ENCODE measurements at regions not wholly inside any gene's neighbourhood (a gene's known extent, or its start where the extent isn't known, plus 50 kb on each side); places are given as distances from the start of the nearest gene placed in this dataset.

DNA sequence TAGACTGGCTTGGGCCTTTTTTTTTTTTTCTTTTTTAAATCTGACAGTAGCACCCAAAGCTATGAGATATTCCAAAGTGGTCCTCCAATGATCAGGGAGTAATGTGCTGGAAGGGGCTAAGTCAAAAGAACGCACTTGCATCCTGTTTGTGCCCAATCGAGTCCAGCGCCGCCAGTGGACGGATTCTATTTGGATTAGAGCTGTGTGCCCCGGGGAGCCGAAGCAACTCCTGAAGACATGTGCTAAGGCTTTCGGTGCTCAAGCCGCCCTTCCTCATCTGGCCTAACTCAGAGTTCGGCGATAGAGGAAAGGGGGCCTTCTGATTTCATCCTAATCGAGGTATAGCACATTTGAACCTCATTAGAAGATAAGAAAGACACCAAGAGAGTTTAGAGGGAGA lies 147.8 kb upstream of the NECTIN1 start:
- no peak for DNase-seq

DNA sequence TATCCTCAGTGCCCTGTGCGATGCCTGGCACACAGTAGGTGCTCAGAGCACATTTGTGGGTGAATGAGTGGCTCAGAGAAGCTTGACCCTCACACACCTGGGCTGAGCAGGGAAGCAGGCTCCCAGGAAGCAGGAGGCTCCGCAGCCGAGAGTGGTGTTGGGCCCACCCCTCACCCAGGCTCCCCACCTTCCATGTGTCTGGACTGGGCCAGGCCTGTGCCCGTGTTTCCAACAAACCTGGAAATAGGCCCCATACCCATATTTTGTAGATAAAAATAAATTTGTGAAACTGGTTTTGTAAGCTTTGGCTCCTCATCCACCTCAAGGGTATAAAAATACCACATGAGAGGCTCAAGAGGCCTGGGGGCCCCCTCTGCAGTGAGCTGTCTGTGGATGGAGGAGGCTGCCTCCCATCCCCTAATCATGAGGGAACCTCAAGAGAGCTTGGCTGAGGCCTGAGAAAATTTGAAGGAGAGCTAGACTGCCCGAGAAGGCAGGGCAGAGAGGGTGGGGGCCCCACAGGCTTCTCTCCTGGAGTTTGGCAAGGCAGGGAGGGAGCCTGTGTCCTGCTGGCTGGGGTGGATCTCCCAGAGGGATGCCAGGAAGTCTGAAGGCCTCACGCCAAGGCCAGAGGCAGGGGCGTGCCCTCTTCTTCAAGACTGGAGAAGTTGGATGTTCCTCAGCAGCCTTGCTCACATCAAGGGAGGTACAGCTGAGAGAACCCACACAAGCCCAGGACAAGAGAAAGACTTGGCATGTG lies 147.0 kb upstream of the NECTIN1 start:
- DNase-seq = no peak

- no peak for DNase-seq
Observed at GRCh38 chr11:119874660-119875238, 145.7 kb upstream of the NECTIN1 start.

- no peak for DNase-seq
Observed at GRCh38 chr11:119873761-119874421, 144.9 kb upstream of the NECTIN1 start.

- no peak for DNase-seq
Observed at GRCh38 chr11:119872611-119873310, 143.8 kb upstream of the NECTIN1 start.

- no peak for DNase-seq
Observed at GRCh38 chr11:119865661-119866156, 136.7 kb upstream of the NECTIN1 start.

DNA sequence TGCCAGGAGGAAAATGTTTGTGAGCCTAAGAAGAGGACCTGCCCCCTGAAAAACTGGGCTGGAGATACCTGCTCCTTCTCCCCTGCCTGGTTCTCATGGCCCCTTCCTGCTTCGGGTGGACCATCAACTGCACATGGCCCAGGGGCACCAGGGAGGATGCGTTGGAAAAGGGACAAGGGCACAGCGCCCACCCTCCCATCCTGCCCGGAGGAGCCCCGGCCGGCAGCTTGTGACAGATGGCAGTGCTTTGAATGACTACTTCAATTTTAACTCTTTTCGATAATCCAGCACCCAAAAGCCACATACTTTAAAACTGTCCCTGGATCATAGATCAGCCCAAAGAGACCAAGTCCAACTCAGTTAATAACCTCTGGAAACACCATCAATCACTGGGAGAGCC lies 135.8 kb upstream of the NECTIN1 start:
- DNase-seq = no peak

DNA sequence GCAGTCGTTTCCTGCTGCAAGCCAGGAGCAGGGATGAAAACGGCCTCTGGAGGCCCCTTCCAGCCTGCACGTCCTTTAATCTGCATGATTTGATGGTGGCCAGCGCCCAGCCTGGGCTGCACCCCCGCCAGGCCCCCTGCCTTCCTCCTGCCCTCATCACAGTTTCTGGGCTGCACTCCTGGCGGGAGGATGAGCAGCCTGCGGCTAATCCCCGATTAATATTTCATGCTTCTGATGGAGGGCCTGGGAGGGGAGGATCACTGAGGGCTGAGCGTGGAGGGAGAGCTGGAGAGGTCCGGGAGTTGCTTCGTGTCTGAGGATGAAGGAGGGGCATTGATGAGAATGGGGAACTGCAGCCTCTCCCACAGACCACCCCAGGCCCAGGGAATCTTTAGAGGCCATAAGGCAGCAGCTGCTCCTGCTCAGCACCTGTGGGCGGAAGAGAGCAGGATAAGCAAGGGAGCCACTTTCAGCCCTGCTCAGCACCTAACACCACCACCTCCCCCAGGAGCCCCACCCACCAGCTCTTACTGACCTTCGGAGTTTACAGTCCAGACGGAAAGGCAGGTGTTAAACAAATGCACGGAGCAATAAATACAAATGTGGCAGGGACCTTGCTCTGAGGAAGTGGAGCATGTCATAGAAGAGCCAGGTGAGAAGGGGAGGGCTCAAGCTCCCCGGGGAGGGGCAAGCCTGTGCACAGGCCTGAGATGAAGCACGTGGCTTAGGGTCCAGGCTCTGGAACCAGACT lies 135.0 kb upstream of the NECTIN1 start:
- no peak for DNase-seq

GRCh38 chr11:119863236-119863635 lies 134.2 kb upstream of the NECTIN1 start:
- no peak for DNase-seq

- DNase-seq = no peak
Observed at GRCh38 chr11:119861160-119861559, 132.2 kb upstream of the NECTIN1 start.

DNA sequence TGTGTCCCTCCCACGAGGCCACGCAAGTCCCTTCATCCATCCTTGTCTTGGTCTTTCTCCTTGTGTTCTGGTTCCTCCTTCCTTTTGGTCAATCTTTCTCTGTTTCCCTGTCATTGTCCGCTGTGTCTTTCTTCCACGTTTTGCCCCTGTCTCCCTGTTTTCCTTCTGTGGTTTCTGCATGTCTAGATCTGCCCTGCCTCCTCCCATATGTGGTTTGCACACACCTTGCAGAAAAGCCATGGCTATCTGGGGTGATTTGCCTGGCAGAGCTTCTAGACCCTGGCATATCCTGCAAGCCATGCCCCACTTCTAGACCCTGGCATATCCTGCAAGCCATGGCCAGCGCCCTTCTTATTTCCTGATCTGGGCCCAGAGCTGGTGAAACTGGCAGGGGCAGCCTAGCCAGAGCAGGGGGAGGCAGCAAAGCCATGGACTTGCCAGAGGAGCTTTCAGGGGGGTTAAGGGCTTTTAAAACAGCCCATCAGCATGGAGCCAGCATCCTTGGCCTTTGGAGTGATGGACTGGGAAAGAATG lies 131.6 kb upstream of the NECTIN1 start:
- no peak for DNase-seq

DNA sequence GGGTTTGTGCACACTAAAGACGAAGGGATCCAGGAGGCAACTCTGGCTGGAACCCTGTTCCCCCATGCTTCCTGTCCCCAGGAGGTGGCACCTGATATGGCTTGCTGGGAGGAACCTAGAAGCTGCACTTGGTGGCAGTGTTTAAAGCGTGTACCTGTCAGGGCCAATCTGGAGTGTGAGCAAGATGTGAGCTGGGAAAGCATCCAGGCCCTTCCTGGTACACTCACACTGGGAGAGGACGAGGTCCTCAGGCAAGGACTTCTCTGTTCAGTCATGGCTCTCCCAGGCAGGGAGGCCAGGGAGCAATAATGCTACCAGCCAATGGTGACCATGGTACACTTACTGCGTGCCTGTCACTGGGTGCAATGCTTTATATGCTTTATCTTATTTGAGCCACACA lies 130.7 kb upstream of the NECTIN1 start:
- DNase-seq = no peak

DNA sequence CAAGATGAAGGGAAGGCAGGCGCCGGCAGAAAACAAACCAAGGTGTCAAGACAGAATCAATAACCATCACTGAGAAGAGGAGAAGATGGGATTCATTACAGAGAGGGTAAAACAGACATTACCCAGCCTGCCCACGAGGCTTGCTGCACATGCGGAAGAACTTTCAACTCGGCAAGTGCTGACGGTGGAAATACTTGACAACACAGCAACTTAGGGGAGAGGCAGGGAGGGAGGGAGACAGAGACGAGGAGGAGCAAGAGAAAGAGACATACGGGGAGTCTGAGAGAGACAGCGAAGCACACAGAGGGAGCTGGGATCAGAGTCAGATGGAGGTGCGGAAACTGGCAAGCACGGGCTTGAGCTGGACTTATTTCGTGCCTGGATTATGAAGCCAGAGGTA lies 129.3 kb upstream of the NECTIN1 start:
- no peak for DNase-seq

DNA sequence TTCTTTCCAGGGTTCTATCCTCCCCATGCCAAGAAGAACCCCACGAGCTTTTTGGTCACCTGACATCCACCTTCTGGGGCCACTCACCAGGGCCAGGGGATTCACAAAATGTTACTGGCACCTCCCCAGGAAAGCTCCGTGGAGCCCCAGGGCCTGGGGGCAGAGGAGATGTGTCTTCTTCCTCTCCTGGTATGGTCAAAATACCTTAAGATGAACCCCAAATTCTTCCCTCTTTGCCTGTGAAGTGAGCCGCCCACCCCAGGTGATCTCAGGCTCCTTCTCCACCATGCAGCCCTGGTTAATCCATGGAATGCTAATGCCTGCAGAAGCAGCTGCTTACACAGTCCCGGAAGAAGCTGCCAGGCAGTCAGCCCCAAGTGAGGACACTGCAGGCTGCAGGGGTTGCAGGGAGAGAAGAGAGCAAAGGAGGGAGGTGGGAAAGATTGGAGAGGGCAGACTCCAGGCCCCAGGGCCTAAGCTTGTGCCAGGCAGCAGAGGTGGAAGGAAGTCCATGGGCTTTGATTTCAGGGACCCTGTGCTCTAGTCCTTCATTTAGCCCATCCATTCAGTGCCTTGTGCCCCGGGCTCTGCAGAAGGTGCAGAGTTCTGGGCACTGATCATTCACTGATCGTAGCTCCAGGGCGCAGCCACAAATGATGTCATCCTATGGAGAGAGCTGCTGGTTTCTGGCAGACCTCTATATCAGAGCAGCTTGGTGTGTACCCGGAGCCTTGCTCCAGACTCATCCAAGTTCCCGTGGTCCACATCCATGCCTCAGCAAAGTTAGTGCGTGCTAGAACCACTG lies 127.9 kb upstream of the NECTIN1 start:
- no peak for DNase-seq

GRCh38 chr11:119855066-119855465 lies 126.1 kb upstream of the NECTIN1 start:
- no peak for DNase-seq

GRCh38 chr11:119854521-119854920 lies 125.5 kb upstream of the NECTIN1 start:
- DNase-seq = no peak

DNA sequence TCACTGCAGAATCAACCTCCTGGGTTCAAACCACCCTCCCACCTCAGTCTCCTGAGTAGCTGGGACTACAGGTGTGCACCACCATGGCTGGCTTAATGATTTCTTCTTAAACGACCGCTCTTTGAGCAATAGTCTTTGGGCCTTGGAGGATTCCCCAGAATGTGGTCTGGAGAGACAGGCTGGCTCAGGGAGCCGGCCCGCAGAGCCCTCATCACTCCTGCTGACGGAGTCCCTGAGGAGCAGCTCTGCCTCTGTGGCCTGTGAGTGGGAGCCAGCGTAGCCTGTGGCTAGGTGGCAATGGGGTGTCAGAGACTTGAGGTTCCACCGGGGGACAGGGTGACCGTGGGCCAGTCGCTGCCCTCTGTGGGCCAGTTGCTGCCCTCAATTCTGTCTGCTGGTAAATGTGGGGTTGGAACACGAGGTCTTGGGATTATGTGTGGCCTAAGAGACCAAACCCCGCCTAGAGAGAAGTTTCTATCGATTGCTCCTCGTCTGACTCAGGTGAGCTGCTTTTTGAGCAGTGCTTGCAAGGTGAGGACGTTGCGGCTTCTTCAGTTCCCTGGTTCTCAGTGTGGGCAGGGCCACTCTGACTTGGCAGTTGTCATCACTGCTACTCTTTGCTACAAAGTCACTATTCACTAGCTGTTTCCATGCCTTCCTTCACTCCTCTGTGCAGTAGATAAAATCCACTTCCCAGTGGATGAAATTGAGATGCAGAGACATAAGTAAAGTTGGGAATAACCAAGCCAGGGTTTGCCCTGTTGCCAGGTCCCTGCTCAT lies 124.8 kb upstream of the NECTIN1 start:
- DNase-seq = no peak

GRCh38 chr11:119852741-119853140 lies 123.7 kb upstream of the NECTIN1 start:
- DNase-seq = no peak

DNA sequence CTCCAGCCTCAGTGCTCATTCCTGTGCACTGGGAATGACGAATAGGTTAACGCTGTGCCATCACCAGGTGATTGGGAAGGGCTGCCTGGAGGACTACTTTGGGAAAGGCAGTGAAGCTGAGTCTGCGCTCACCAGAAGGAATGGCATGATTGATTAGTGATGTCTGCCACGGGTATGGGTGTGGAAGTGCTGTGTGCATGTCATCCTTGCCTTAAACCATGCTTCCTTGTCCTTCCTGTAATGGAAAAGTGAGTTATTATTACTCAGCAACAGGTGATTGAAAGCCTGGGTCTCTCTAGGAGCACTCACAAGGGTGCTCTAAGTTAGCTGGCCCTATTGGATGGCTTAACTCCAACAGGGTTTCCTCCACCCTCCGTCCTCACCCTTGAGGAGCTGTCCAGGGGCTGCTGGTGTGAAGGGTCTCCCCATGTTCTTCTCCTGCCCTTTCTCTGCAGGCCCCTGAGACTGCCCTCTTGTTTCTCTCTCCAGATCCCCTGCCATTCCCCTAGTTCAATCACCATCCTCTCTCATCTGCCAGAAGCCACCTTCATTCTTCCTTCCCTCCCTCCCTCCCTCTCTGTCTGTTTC lies 121.9 kb upstream of the NECTIN1 start:
- DNase-seq = no peak

DNA sequence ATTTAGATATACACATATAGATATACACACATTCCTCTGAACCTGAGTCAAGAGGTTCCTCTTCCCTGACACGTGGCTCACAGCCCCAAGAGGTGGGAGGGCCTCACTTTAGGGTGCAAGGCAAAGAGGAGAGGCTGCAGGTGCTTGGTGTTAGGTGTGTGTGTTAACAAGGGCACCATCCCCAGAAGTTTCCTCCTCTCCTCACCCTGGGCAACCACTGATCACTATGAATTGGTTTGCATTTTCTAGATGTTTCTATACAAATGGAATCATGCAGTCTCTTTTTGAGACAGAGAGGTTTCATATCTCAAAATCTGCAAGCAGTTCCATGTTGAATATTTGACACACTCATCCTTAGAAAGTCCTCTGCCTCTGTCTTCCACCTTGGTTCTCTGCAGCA lies 120.9 kb upstream of the NECTIN1 start:
- DNase-seq = no peak

Data from NK-92 treated with Interleukin-12 subunit alpha and Interleukin-12 subunit beta, amount 100 ng/mL, for 24 hours (cell line).